HG03108 (cell line): ENCODE measurements at regions not wholly inside any gene's neighbourhood (a gene's known extent, or its start where the extent isn't known, plus 50 kb on each side); places are given as distances from the start of the nearest gene placed in this dataset.

Source experiments
- ATAC-seq: cut with Tn5 transposase; IDR thresholded peaks from one replicate; pipeline ENCODE4 v1.9.1; 2021; ENCODE audit warnings: moderate library complexity; ENCODE audit not compliant: unreplicated experiment

- no peak for ATAC-seq
Measured at GRCh38 chr12:34289431-34290380, 267.4 kb downstream of the ALG10 start.

GRCh38 chr12:34290381-34290995, 268.2 kb downstream of the ALG10 start:
- no peak for ATAC-seq

- no peak for ATAC-seq
Measured at GRCh38 chr12:34291001-34291400, 268.7 kb downstream of the ALG10 start.

GRCh38 chr12:34291426-34291901, 269.2 kb downstream of the ALG10 start:
- ATAC-seq: no peak

- no peak for ATAC-seq
Measured at GRCh38 chr12:34292736-34293625, 270.7 kb downstream of the ALG10 start.

GRCh38 chr12:34294137-34294536, 271.8 kb downstream of the ALG10 start:
- ATAC-seq: no peak

GRCh38 chr12:34294671-34295365, 272.5 kb downstream of the ALG10 start:
- ATAC-seq: no peak

- no peak for ATAC-seq
Measured at GRCh38 chr12:34295366-34296142, 273.3 kb downstream of the ALG10 start.

GRCh38 chr12:34296143-34297041, 274.1 kb downstream of the ALG10 start:
- ATAC-seq: no peak

GRCh38 chr12:34297126-34297789, 275.0 kb downstream of the ALG10 start:
- ATAC-seq: no peak

GRCh38 chr12:34297790-34298164, 275.5 kb downstream of the ALG10 start:
- ATAC-seq: no peak

GRCh38 chr12:34298176-34298970, 276.1 kb downstream of the ALG10 start:
- ATAC-seq: no peak

- no peak for ATAC-seq
Measured at GRCh38 chr12:34298971-34299801, 276.9 kb downstream of the ALG10 start.

GRCh38 chr12:34299802-34300193, 277.5 kb downstream of the ALG10 start:
- no peak for ATAC-seq

GRCh38 chr12:34300376-34301250, 278.3 kb downstream of the ALG10 start:
- ATAC-seq: no peak
